22Rv1 (cell line): ENCODE measurements at regions not wholly inside any gene's neighbourhood (a gene's known extent, or its start where the extent isn't known, plus 50 kb on each side); places are given as distances from the start of the nearest gene placed in this dataset.

ENCODE experiments used
- CTCF ChIP-seq: fragments of 450-650 bp; IDR thresholded peaks from 2 replicates; pipeline ENCODE4 v1.5.1; 2017; ENCODE audit warnings: mild to moderate bottlenecking
- ZFX ChIP-seq: fragments of 450-650 bp; IDR thresholded peaks from 2 replicates; pipeline ENCODE4 v1.6.1; 2017; ENCODE audit warnings: antibody characterized with exemption, borderline replicate concordance

DNA sequence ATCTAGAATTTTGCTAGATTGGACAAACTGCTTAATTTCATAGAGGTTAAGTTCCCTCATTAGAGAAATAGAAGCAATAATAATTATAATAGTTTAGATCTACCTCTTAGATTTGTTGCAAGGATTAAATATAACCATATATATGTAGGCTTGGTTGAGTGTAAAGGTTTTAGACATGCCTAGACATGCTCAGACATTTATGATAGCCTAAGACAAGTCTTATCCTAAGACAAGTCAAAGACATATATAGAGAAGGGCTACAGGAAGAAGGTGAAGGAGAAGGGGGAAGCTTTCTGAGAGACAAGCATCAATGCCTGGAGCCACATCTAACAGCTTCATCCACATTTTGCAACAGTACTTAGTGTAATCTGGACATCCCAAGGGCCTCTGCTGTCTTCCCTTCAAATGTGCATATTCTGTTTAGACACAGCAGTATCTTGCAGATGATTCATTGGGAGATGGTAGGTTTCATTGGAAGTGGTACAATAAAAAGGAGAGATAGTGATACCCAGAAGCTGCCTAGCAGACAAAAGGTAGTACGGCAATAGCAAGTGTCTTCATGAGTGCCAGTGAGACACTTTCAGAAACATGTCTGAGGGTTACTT is 146.5 kb downstream of the HGF start:
- TF ChIP-seq CTCF (no peak), ZFX (no peak)
